Osteocyte (in vitro differentiated cells): ENCODE measurements at regions not wholly inside any gene's neighbourhood (a gene's known extent, or its start where the extent isn't known, plus 50 kb on each side); places are given as distances from the start of the nearest gene placed in this dataset.

Experiments used
- DNase-seq: peaks from one replicate; pipeline ENCODE4 v3.0.0; 2021; ENCODE audit warnings: mixed read lengths; ENCODE audit not compliant: unreplicated experiment; ENCODE audit errors: extremely low spot score
- H3K27ac Mint-ChIP-seq: one replicate; pipeline ENCODE4 v1.8.0; 2021; ENCODE audit warnings: mild to moderate bottlenecking, mixed read lengths; ENCODE audit not compliant: unreplicated experiment
- H3K27me3 Mint-ChIP-seq: one replicate; pipeline ENCODE4 v1.8.0; 2021; ENCODE audit warnings: mixed read lengths; ENCODE audit not compliant: unreplicated experiment
- H3K36me3 Mint-ChIP-seq: one replicate; pipeline ENCODE4 v1.8.0; 2021; ENCODE audit warnings: mixed read lengths; ENCODE audit not compliant: unreplicated experiment
- H3K4me1 Mint-ChIP-seq: one replicate; pipeline ENCODE4 v1.8.0; 2021; ENCODE audit warnings: mixed read lengths; ENCODE audit not compliant: unreplicated experiment
- H3K4me3 Mint-ChIP-seq: one replicate; pipeline ENCODE4 v1.8.0; 2021; ENCODE audit warnings: mild to moderate bottlenecking, moderate library complexity, mixed read lengths; ENCODE audit not compliant: unreplicated experiment
- H3K9me3 Mint-ChIP-seq: one replicate; pipeline ENCODE4 v1.8.0; 2021; ENCODE audit warnings: mixed read lengths; ENCODE audit not compliant: unreplicated experiment
- TF ChIP-seq, protein P1 (sequence below): fragments of 200-600 bp; sonication (generic); IDR thresholded peaks from 2 replicates; pipeline ENCODE4 v1.5.0; 2021; ENCODE audit warnings: antibody characterized with exemption, mild to moderate bottlenecking, moderate library complexity

DNA sequence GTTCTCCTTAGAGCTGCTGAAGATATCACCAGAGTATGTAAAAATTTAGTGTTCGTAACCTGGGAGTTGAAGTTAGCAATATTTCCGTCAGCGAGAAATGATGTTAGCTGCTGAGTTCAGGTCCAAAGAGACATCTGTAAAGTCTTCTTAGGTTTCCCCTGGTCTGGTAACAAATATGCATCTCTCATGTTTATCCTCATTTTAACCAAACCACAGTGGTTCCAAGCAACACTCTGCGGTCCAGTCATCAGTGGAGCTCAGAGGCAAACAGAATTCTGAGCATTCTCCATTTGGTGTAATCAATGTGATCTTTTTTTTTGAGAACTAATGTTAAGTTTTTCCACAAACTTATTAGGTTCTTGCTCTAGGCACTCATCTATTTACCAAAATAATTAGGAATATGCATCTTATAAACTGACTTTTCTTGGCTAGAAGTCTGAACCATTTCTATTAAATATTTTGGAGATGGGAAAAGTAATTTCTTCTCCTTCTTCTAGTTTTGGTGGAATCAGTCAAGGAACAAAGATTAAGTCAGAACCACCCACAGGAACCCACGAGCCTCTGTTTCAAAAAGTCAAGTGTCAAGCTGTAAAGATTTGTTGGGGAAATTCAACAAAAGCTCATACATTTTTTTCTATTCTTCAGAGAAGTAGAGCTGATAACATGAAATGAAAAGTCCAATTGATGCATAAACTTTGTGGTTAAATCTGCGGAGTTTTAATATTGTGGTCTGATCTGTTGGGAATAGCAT is 64.7 kb downstream of the IFNG start:
- H3K36me3 Mint-ChIP-seq: no peaks in the 10 kb centered on the region
- peaks cover 47% of the 10 kb centered on the region for H3K27me3 Mint-ChIP-seq
- TF ChIP-seq, protein P1, sequence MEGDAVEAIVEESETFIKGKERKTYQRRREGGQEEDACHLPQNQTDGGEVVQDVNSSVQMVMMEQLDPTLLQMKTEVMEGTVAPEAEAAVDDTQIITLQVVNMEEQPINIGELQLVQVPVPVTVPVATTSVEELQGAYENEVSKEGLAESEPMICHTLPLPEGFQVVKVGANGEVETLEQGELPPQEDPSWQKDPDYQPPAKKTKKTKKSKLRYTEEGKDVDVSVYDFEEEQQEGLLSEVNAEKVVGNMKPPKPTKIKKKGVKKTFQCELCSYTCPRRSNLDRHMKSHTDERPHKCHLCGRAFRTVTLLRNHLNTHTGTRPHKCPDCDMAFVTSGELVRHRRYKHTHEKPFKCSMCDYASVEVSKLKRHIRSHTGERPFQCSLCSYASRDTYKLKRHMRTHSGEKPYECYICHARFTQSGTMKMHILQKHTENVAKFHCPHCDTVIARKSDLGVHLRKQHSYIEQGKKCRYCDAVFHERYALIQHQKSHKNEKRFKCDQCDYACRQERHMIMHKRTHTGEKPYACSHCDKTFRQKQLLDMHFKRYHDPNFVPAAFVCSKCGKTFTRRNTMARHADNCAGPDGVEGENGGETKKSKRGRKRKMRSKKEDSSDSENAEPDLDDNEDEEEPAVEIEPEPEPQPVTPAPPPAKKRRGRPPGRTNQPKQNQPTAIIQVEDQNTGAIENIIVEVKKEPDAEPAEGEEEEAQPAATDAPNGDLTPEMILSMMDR: no peak
- no peak for DNase-seq
- H3K9me3 Mint-ChIP-seq: peaks cover 6% of the 10 kb centered on the region
- no peak overlapping the region for H3K27ac Mint-ChIP-seq
- H3K4me1 Mint-ChIP-seq: no peaks in the 10 kb centered on the region
- no peak overlapping the region for H3K4me3 Mint-ChIP-seq

DNA sequence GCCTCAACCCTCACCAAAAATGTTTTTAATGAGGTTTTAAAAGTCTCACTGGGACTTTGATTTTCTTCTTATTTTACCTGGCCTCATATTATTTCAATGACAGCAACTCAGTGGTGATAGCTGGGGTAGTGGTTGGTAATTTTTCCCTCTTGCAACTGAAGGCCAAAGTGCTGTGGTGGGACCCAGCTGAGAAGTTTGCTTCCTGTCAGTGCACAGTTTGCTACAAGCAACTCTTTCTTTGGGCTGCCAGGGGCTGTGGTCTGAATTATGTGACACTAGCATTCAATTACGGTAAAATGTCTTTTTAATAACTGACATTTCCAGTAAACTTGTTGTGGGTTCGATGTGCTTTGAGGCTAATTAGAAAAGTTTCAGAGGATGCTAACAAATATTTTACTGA is 65.3 kb downstream of the IFNG start:
- Mint-ChIP-seq H3K4me3 (no peak overlapping the region), H3K36me3 (peaks cover 2% of the 10 kb centered on the region), H3K27ac (no peak overlapping the region), H3K27me3 (peaks cover 48% of the 10 kb centered on the region), H3K9me3 (peaks cover 12% of the 10 kb centered on the region), H3K4me1 (no peaks in the 10 kb centered on the region)
- TF ChIP-seq, protein P1: no peak
- no peak for DNase-seq

DNA sequence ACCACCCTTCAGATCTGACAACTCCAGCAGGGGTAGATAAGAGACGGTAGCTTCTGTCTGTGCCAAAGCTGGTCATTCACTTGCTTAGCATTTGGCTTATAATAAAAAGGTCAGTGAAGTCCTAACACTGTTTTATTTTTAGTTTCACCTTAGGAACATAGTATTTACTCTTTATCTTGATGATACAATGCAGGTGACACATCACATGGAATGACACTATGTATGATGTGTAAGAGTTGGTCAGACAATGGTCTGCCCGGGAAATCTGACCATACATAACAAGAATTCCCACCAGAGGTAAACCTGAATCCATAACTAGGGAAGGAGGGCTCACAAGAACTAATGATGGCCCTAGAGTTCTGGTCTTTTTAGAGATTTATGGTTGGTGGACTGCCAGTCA is 66.6 kb downstream of the IFNG start:
- Mint-ChIP-seq H3K36me3 (peaks cover 2% of the 10 kb centered on the region), H3K27me3 (peaks cover 44% of the 10 kb centered on the region), H3K4me3 (no peak overlapping the region), H3K4me1 (no peaks in the 10 kb centered on the region), H3K27ac (no peak overlapping the region), H3K9me3 (peaks cover 16% of the 10 kb centered on the region)
- TF ChIP-seq, protein P1: no peak
- DNase-seq: no peak

DNA sequence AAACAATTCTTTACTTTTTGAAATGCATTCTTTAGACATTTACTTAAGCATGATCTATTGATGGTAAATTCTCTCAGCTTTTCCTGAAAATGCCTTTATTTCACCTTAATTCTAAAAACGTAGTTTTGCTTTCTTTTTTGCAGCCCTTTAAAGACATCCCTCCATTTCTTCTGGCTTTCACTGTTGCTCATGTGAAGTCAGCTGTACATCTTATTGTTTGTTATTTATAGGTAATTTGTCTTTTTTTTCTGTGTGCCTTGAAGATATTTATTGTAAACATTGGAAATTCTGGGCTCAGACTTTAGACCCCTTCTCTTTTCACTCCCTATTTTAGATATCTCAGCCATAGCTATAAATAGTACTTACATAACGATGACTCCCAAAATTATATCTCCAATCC is 70.4 kb downstream of the IFNG start:
- Mint-ChIP-seq H3K4me1 (no peaks in the 10 kb centered on the region), H3K9me3 (peaks cover 16% of the 10 kb centered on the region), H3K27me3 (peaks cover 50% of the 10 kb centered on the region), H3K36me3 (peaks cover 2% of the 10 kb centered on the region), H3K27ac (no peak overlapping the region), H3K4me3 (no peak overlapping the region)
- TF ChIP-seq, protein P1: no peak
- no peak for DNase-seq

DNA sequence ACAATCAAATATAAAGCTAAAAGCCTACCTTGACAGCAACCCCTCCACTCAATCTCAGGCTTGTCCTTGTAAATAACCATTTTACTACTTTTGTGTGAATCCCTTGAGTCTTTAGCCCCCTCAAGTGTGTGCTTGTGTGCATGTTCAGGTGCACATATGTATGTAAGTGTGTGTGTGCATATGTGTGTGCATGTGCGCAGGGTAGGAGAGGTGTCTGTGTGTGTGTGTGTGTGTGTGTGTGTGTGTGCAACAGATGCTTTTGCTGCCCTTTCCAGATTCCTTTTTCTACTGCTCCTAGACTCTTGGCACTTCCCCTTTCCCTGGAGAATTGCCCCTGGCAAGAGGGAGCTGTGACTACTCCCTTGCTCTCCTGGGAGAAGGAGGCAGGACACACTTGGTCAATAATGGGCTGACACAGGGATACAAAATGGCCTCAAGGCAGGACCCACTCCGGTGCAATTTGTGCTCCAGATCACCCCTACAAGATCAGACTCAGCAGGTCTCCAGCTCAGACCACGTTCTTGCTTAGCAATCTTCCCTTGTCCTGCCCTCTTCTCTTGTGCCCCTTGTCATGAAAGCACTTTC is 73.4 kb downstream of the IFNG start:
- Mint-ChIP-seq H3K4me1 (no peaks in the 10 kb centered on the region), H3K36me3 (peaks cover 2% of the 10 kb centered on the region), H3K9me3 (peaks cover 16% of the 10 kb centered on the region), H3K27me3 (peaks cover 32% of the 10 kb centered on the region), H3K4me3 (no peak overlapping the region), H3K27ac (no peak overlapping the region)
- DNase-seq: no peak
- TF ChIP-seq, protein P1: no peak
